Activated naive CD4-positive, alpha-beta T cell treated with anti-CD3 and anti-CD28 coated beads, Interleukin-2, amount 10 ng/mL, durations not matched to agents 7 days and 5 days (primary cell): ENCODE measurements at regions not wholly inside any gene's neighbourhood (a gene's known extent, or its start where the extent isn't known, plus 50 kb on each side); places are given as distances from the start of the nearest gene placed in this dataset.

Experiments used
- CTCF ChIA-PET: fragments of 350-600 bp; sonication (Branson Sonifier 250); formaldehyde crosslinking; loops from one replicate; lab custom pipeline; 2021; ENCODE audit warnings: antibody characterized with exemption; lab: Charles Lee
- DNase-seq: peaks from one replicate; pipeline ENCODE4 v3.0.0-alpha.2; 2020
- H3K27ac Mint-ChIP-seq: one replicate; pipeline ENCODE4 v1.8.0; 2021; ENCODE audit warnings: mild to moderate bottlenecking, moderate library complexity, mixed read lengths
- H3K27me3 Mint-ChIP-seq: one replicate; pipeline ENCODE4 v1.8.0; 2021; ENCODE audit warnings: mild to moderate bottlenecking, mixed read lengths
- H3K36me3 Mint-ChIP-seq: one replicate; pipeline ENCODE4 v1.8.0; 2021; ENCODE audit warnings: mixed read lengths
- H3K4me1 Mint-ChIP-seq: one replicate; pipeline ENCODE4 v1.8.0; 2021; ENCODE audit warnings: mixed read lengths
- H3K4me3 Mint-ChIP-seq: one replicate; pipeline ENCODE4 v1.8.0; 2021; ENCODE audit warnings: mild to moderate bottlenecking, moderate library complexity, mixed read lengths
- H3K9me3 Mint-ChIP-seq: one replicate; pipeline ENCODE4 v1.8.0; 2021; ENCODE audit warnings: mixed read lengths

DNA sequence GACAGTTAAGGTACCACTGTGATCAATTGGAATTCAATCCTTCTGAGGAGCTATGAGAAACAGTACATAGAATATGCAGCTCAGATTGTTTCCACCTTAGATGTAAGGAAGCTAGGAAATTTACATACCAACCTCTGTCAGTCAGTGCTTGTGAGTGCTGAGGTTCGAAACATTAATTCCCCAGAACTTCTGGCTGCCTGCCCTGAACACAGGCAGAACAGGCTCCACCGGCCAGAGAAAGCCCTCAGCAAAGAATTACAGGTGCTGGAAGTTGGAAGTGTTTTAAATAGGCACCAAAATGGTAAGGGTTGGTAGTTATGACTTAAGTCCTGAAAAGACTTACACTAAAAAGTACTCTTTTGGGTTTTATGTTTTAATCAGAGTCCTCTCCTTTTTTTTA lies 651.8 kb downstream of the C4orf33 start:
- Mint-ChIP-seq H3K36me3 (no peaks in the 10 kb centered on the region), H3K27me3 (no peaks in the 10 kb centered on the region), H3K4me3 (no peak overlapping the region), H3K9me3 (no peaks in the 10 kb centered on the region), H3K27ac (no peak overlapping the region), H3K4me1 (no peaks in the 10 kb centered on the region)
- DNase-seq, result no peak
- CTCF ChIA-PET, result no interaction called here

DNA sequence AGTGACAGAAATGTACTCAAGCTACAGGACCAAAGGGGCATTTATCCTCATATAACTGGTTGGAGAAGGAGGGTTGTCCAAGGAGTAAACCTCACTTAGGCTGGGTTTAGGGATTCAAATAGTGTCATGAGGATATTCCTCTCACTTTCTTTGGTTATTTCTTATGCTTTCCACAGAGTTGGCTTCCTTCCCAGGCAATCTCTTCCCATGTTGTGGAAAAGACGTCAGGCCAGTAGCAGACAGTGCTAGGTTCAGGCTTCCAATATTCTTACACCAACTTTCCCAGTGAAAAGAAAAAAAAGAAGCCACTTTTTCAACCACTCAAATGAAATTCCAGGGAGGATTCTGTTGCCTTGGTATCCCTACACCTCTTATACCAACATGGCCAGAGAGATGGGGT lies 653.0 kb downstream of the C4orf33 start:
- Mint-ChIP-seq H3K9me3 (no peaks in the 10 kb centered on the region), H3K27ac (no peak overlapping the region), H3K27me3 (no peaks in the 10 kb centered on the region), H3K4me3 (no peak overlapping the region), H3K36me3 (no peaks in the 10 kb centered on the region), H3K4me1 (no peaks in the 10 kb centered on the region)
- CTCF ChIA-PET, result no interaction called here
- DNase-seq, result no peak

DNA sequence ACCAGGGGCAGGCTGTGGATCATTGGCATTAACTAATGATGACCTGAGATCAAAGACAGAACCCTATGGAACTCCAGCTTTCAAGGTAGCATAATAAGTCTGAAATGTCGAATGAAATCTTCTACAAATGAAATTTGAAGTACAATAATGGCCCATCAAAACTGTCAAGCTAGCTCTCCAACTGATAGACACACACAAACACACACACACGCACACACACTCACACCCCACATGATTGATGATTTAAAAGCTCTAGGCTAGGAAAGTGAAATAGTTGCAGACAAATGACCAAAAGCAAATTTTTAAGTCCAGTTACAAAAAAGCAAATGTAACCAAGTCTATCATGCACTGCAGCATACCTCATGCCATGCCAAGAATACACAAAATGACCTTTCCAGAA lies 655.7 kb downstream of the C4orf33 start:
- H3K9me3 Mint-ChIP-seq, result no peaks in the 10 kb centered on the region
- H3K4me1 Mint-ChIP-seq, result no peaks in the 10 kb centered on the region
- no peak overlapping the region for H3K27ac Mint-ChIP-seq
- no peak overlapping the region for H3K4me3 Mint-ChIP-seq
- DNase-seq, result no peak
- H3K36me3 Mint-ChIP-seq, result no peaks in the 10 kb centered on the region
- no peaks in the 10 kb centered on the region for H3K27me3 Mint-ChIP-seq
- CTCF ChIA-PET, result no interaction called here

DNA sequence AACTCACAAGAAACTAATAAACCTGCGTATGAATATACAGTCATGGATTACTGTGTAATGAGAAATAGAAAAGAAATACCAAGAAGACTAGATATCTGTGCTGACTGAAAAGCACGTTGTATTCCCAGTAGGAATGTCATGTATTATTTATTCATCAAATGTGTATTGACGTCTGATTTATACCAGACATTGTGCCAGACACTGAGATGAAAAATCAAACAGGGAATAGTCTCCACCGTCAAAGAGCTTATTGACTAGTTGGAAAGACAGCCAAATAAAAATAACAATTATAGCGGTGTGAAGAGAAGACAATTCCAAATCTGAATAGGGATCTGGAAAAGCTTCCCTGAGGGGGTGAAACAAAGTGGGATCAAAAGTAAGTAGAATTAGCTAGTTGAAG lies 687.6 kb downstream of the C4orf33 start:
- no peak overlapping the region for H3K4me3 Mint-ChIP-seq
- H3K36me3 Mint-ChIP-seq, result no peaks in the 10 kb centered on the region
- CTCF ChIA-PET, result no interaction called here
- no peaks in the 10 kb centered on the region for H3K27me3 Mint-ChIP-seq
- H3K27ac Mint-ChIP-seq, result no peak overlapping the region
- DNase-seq, result no peak
- no peaks in the 10 kb centered on the region for H3K4me1 Mint-ChIP-seq
- H3K9me3 Mint-ChIP-seq, result no peaks in the 10 kb centered on the region

DNA sequence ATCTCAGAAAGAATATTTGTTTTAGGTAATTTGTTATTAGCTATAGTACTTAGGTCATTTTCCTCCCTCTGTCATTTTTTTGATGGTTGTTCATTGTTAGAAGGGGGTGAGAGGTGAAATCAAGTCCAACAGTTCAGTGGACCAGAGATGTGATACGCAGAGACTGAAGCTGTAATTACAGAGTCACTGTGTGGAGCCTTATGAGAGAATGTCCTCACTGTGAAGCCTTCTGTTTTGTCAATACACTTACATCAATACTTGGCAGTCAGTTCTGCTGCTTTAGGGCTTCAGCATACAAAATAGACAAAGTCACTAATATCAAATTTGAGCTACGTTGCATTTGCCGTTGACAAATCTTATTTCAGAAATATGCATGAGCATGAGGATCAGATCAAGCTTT lies 692.5 kb downstream of the C4orf33 start:
- Mint-ChIP-seq H3K9me3 (no peaks in the 10 kb centered on the region), H3K27ac (no peak overlapping the region), H3K4me1 (no peaks in the 10 kb centered on the region), H3K27me3 (no peaks in the 10 kb centered on the region), H3K36me3 (no peaks in the 10 kb centered on the region), H3K4me3 (no peak overlapping the region)
- DNase-seq, result no peak
- CTCF ChIA-PET, result interaction anchor here (0.7 kb wide), 1 partner anchor 32 kb away, joined by 3 read pairs; no protein-coding TSS in a partner anchor

DNA sequence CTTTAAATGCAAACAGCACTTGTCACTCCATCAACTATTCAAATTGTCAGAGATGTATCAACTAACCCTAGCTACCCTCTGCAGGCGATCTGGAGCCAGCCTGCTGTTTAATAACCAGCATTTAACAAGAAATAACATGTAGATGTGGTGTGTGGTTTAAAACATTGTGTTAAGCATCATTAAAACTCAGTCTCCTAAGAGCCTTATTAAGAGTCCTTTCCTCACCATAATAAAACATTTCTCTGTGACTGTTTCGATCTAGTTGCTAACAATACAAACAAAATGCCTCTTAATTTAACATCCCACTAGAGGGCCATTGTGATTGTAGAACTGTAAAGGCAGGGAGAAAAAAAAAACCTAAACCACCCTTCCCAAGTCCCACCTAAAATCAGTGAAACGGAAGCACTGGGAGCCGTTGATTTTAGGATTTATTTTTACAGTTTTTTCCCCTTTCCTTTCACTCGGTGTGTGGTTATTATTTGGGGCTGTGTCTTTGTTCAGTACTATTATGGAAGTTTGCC lies 708.6 kb downstream of the C4orf33 start:
- H3K27me3 Mint-ChIP-seq, result no peaks in the 10 kb centered on the region
- H3K9me3 Mint-ChIP-seq, result no peaks in the 10 kb centered on the region
- no peaks in the 10 kb centered on the region for H3K36me3 Mint-ChIP-seq
- CTCF ChIA-PET, result no interaction called here
- no peaks in the 10 kb centered on the region for H3K4me1 Mint-ChIP-seq
- DNase-seq, result no peak
- no peak overlapping the region for H3K4me3 Mint-ChIP-seq
- H3K27ac Mint-ChIP-seq, result no peak overlapping the region

DNA sequence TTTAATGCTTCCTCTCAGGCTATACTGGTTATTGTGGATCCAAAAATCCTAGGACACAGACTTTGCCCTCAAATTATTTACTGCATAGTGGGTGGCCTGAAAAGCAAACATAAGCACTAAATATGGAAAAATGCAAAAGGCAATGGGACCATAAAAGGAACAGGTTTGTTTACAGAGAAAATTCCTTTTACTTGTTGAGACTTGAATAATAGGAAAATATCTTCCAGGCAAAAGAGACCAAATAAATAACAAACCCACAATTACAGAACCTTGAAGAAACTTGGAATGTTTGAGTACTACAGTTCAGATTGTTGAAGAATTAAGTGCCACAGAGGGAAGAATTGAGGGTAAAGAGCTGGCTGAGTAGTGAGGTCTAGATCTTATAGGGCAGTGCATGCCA lies 711.0 kb downstream of the C4orf33 start:
- DNase-seq, result no peak
- CTCF ChIA-PET, result no interaction called here
- Mint-ChIP-seq H3K36me3 (no peaks in the 10 kb centered on the region), H3K4me3 (no peak overlapping the region), H3K9me3 (no peaks in the 10 kb centered on the region), H3K4me1 (no peaks in the 10 kb centered on the region), H3K27me3 (no peaks in the 10 kb centered on the region), H3K27ac (no peak overlapping the region)

DNA sequence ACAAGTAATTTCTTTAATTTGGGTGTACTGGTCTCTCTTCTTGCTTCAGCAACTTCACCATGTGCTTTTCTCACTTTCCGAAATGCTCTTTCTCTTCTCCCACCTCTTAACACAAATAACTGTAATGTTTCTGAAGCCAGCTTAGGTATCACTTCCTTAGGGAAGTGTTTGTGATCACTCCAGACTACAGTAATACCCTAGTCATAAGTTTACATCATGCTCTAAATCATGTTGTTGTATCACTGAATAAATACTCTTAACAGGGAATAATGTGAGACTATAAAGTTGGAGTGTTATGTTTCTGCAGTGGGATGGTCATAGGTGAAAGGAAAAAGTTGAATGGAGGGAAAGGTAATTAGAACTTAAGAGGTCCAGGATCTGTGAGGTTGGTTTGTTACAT lies 712.3 kb downstream of the C4orf33 start:
- DNase-seq, result no peak
- CTCF ChIA-PET, result no interaction called here
- H3K4me3 Mint-ChIP-seq, result no peak overlapping the region
- no peaks in the 10 kb centered on the region for H3K4me1 Mint-ChIP-seq
- no peaks in the 10 kb centered on the region for H3K27me3 Mint-ChIP-seq
- H3K27ac Mint-ChIP-seq, result no peak overlapping the region
- no peaks in the 10 kb centered on the region for H3K36me3 Mint-ChIP-seq
- H3K9me3 Mint-ChIP-seq, result no peaks in the 10 kb centered on the region

DNA sequence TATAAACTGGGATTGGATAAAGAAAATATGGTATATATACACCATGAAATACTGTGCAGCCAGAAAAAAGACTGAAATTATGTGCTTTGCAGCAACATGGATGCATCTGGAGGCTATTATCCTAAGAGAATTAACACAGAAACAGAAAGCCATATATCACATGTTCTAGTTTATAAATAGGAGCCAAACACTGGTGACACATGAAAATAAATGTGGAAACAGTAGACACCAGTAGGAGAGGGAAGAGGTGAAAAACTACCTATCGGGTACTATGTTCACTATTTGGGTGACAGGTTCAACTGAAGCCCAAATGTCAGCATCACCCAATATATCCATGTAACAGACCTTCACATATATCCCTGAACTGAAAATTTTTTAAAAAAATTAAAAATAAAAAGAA lies 725.1 kb downstream of the C4orf33 start:
- Mint-ChIP-seq H3K27me3 (no peaks in the 10 kb centered on the region), H3K4me3 (no peak overlapping the region), H3K36me3 (no peaks in the 10 kb centered on the region), H3K9me3 (no peaks in the 10 kb centered on the region), H3K4me1 (no peaks in the 10 kb centered on the region), H3K27ac (no peak overlapping the region)
- no peak for DNase-seq
- CTCF ChIA-PET, result no interaction called here

DNA sequence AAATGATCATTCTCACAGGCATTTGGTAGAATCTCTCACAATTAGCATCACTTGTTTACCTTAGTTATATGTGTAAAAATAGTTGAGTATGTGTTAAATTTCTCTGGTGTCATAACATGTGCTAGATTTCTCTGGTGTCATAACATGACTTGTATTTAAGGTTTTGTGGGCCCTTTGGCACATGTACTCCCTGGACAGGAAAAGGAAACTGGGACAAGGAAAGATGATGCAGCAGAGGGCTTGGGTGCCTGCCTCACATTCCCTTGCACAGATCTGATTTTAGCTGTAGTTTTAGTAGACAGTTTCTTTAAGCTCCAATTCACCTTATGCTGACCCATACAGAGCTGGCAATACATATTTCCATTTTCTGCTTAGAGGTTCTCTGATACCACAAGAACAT lies 726.0 kb downstream of the C4orf33 start:
- no peak overlapping the region for H3K27ac Mint-ChIP-seq
- DNase-seq, result no peak
- no peaks in the 10 kb centered on the region for H3K4me1 Mint-ChIP-seq
- no peaks in the 10 kb centered on the region for H3K9me3 Mint-ChIP-seq
- no peaks in the 10 kb centered on the region for H3K36me3 Mint-ChIP-seq
- no peak overlapping the region for H3K4me3 Mint-ChIP-seq
- CTCF ChIA-PET, result no interaction called here
- H3K27me3 Mint-ChIP-seq, result no peaks in the 10 kb centered on the region

DNA sequence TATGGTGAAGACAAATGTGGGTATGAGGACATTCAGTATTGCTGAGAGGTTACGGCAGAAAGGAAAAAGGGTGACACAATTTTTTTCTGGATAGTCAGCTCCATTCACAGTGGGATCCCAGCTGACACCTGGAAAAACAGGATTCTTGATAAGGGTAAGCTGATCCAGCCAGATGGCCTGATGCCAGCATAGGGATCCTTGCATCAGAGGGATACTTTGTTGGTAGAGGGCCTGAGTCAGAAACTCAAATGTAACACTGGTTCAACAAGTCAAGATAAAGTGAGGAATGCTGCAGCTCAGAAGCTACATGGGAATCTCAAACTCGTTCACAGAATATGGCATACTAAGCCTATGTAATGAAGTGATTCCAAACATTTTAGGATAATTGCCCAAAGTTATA lies 726.7 kb downstream of the C4orf33 start:
- no peak for DNase-seq
- CTCF ChIA-PET, result no interaction called here
- Mint-ChIP-seq H3K4me3 (no peak overlapping the region), H3K4me1 (no peaks in the 10 kb centered on the region), H3K9me3 (no peaks in the 10 kb centered on the region), H3K27me3 (no peaks in the 10 kb centered on the region), H3K27ac (no peak overlapping the region), H3K36me3 (no peaks in the 10 kb centered on the region)

DNA sequence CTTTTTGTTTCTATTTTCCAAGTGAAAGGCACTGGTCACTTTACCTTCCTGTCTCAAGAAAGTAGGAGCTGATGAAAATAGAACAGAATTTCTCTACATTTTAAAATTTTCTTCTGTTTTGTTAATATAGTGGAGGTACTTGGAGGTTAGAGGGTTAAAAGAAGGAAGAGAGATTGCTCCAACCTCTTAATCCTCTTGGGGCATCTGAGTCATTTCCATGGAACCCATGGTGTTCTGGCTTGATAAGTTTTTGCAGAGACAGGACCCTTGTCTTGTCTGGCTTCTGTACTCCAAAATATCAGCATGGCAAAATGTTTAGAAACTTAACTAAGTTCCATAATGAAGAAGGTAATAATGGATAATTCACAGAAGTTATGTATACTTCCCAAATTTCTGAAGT lies 727.2 kb downstream of the C4orf33 start:
- no peak overlapping the region for H3K4me3 Mint-ChIP-seq
- no peaks in the 10 kb centered on the region for H3K4me1 Mint-ChIP-seq
- H3K27me3 Mint-ChIP-seq, result no peaks in the 10 kb centered on the region
- no peak overlapping the region for H3K27ac Mint-ChIP-seq
- H3K36me3 Mint-ChIP-seq, result no peaks in the 10 kb centered on the region
- no peak for DNase-seq
- H3K9me3 Mint-ChIP-seq, result no peaks in the 10 kb centered on the region
- CTCF ChIA-PET, result no interaction called here

DNA sequence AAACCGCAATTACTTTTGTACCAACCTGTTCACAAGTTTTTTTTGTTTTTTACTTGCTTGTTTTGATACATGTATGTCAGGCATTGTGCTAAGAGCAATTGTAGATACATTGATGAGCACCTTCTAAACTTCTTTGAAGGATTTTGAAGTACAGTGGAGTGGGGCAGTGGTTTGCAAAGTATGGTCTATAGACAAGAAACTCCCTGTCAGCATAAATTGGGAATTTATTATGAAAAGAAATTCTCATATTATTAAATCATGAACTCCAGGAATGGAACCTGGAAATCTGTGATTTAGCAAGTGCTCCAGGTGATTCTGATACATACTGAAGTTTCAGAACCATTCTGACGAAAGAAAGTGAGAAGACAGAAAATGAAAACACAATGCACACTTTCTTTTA lies 733.4 kb downstream of the C4orf33 start:
- CTCF ChIA-PET, result no interaction called here
- no peak overlapping the region for H3K4me3 Mint-ChIP-seq
- no peaks in the 10 kb centered on the region for H3K9me3 Mint-ChIP-seq
- no peaks in the 10 kb centered on the region for H3K4me1 Mint-ChIP-seq
- H3K27ac Mint-ChIP-seq, result no peak overlapping the region
- H3K27me3 Mint-ChIP-seq, result no peaks in the 10 kb centered on the region
- H3K36me3 Mint-ChIP-seq, result no peaks in the 10 kb centered on the region
- no peak for DNase-seq

DNA sequence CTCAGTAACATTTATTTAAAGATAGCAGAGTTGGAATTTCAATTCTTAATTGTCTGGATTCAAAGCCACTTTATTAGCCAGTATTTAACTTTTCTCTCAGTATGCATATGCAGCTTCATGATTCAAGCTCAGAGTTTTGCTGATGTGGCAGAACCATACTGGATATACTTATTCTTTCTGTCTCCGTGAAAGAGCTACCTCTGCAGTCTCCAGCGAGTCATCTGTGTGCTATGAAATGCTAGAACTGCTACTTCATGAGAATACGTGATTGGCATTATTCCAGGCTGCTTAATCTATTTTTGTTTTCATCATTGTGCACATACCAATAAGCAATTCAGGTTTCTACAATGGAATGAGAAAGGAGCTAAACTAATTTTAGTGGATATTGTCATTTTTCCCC lies 743.7 kb downstream of the C4orf33 start:
- H3K27me3 Mint-ChIP-seq, result no peaks in the 10 kb centered on the region
- no peaks in the 10 kb centered on the region for H3K4me1 Mint-ChIP-seq
- CTCF ChIA-PET, result interaction anchor here (0.6 kb wide), 1 partner anchor 316 kb away, joined by 4 read pairs; no protein-coding TSS in a partner anchor
- H3K27ac Mint-ChIP-seq, result no peak overlapping the region
- no peak overlapping the region for H3K4me3 Mint-ChIP-seq
- no peaks in the 10 kb centered on the region for H3K9me3 Mint-ChIP-seq
- no peaks in the 10 kb centered on the region for H3K36me3 Mint-ChIP-seq
- DNase-seq, result no peak

DNA sequence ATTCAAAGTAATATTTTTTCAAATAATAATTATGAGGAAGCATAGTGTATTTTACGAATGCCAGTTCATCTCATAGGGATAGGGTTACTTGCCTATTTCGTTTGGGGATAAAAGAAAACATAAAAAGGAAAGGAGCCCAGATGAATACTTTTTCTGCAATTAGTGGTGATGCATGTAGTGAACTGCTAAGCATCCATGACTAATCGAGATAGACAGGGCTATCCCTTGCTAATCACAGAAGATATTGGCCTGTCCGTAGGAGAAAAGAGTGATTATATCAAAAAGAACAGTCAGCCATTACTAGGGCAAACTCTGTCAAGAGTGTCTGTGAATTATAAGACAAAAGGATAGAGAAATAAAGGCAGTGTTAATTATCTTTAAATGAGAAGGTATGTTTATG lies 746.1 kb downstream of the C4orf33 start:
- CTCF ChIA-PET, result no interaction called here
- Mint-ChIP-seq H3K9me3 (no peaks in the 10 kb centered on the region), H3K27me3 (no peaks in the 10 kb centered on the region), H3K36me3 (no peaks in the 10 kb centered on the region), H3K4me3 (no peak overlapping the region), H3K4me1 (no peaks in the 10 kb centered on the region), H3K27ac (no peak overlapping the region)
- no peak for DNase-seq

DNA sequence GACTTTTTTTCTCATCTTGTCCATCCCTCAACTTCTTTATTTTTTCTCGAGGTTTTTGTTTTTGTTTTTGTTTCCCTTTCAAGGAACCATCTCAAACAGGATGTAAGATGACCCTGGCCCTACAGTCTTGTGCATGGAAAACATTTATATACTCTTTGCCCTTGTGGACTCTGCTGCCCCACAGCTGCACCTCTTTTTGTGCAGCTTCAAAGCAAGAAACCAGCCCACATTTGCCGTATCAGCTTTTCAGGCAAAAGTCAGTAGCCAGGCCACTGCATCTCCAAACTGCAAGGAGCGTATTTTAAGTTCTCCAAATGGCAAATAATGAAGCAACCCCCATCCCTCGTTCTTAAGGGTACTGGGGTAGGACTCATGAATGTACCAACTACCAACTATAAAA lies 756.5 kb downstream of the C4orf33 start:
- Mint-ChIP-seq H3K27me3 (no peaks in the 10 kb centered on the region), H3K9me3 (no peaks in the 10 kb centered on the region), H3K27ac (no peak overlapping the region), H3K36me3 (no peaks in the 10 kb centered on the region), H3K4me1 (no peaks in the 10 kb centered on the region), H3K4me3 (no peak overlapping the region)
- no peak for DNase-seq
- CTCF ChIA-PET, result no interaction called here
